ENCODE measurements at regions not wholly inside any gene's neighbourhood (a gene's known extent, or its start where the extent isn't known, plus 50 kb on each side); places are given as distances from the start of the nearest gene placed in this dataset.
"Not testable (repeated sequence)": the region's sequence is repeated elsewhere in the genome, so short reads cannot be mapped to it uniquely, and the experiment has no call there.

DNA sequence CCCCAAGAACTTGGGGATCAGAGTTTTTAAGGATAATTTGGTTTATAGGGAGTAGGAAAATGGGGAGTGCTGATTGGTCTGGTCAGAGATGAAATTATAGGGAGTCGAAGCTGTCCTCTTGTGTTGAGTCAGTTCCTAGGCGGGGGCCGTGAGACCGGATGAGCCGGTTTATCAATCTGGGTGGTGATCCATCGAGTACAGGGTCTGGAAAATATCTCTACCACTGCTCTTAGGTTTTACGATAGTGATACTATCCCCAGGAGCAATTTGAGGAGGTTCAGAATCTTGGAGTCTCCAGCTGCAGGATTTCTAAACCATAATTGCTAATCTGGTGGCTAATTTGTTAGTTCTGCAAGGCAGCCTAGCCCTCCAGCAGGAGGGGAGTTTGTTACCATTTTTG is 403.4 kb downstream of the CDH11 start:
- DNase-seq: no peak

DNA sequence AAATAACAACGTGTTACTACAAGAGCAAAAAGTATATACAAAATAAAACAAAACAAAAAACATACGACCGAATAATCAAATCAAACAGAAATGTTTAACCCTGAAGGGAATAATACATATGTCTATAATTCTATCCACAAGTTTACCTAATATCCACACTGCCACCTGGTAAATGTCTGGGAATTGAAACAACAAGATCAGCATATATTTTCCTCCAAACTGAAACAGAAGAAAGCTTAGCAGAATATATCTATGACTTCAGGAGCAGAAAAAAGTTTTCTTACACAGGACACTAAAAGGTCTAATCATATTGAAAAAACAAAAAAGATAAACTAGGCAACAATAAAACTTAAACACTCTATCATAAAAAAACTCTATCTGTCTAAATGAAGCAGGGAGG is 404.0 kb downstream of the CDH11 start:
- DNase-seq: no peak

DNA sequence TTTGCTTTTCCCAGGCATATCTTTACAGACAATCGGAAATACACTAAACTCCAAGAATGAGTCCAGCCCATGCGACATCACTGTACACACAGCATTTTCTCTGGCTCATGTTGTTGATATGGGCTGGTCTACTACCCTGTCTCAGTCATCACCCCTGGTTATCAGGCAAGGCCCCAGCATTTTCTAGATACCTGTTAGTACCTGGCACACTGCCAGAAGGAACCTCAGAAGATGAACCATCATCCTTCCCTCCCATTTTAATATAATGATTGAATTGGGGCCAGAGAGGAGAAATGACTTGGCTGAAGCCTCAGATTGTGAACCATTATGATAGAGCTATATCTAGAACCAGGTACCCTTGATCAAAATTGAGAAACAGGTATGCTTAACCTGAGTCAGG is 406.2 kb downstream of the CDH11 start:
- DNase-seq: no peak

GRCh38 chr16:64712026-64712425 is 409.8 kb downstream of the CDH11 start:
- DNase-seq: no peak

DNA sequence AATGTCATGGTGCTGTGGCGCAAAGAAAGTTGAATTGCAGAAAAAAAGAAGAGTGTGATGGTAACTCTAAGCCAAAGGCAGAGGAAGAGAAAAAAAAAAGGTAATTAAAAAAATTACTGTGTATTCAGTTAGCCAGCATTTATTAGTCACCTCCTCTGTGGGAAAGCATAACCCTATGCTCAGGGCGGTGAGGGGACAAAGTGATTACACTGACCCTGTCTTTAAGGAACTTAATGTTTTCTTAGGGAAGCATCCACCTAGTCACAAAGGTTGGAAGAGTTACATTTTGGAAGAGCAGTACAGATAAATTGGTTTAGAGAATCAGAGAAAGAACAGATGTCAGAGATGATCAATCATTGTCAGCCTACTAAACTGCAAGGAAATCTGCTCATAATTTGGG is 410.3 kb downstream of the CDH11 start:
- DNase-seq: peak; percentile 30 to 72

DNA sequence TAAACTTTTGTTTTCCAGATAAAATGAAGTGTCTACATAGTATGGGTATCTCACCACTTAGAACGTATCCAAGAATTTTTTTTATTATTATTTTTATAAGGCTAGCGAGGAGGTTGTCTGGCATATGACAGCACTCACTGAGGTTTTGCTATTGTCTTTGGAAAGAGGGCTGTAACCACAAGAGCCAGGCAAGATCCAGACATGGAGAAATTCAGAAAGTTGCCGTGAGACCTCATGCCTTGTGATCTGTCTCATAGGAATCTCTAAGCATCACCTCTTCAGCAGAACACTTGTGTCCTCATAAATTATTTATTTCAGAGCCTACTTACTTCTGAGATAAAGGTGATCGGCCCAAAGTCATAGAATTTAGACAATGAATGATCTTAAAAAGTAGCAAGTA is 410.8 kb downstream of the CDH11 start:
- no peak for DNase-seq

GRCh38 chr16:64705443-64705842 is 416.4 kb downstream of the CDH11 start:
- DNase-seq: no peak

- no peak for DNase-seq
Measured at GRCh38 chr16:64704386-64704785, 417.5 kb downstream of the CDH11 start.

DNA sequence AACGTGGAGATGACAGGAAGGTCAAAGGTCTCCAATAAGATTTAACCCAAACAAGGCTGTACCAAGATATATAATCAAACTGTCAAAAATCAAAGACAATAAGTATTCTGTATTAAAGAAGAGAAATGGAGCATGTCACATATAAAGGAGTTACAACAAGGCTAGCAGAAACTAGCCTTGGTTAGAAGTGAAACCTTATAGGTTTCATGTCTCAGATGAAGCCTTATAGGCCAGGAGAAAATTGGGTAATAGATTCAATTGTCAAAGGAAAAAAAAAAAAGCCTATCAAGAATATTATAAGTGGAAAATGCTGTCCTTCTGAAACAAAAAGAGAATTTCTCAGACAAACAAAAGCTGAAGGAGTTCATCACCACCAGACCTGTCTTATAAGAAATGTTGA is 419.4 kb downstream of the CDH11 start:
- no peak for DNase-seq

DNA sequence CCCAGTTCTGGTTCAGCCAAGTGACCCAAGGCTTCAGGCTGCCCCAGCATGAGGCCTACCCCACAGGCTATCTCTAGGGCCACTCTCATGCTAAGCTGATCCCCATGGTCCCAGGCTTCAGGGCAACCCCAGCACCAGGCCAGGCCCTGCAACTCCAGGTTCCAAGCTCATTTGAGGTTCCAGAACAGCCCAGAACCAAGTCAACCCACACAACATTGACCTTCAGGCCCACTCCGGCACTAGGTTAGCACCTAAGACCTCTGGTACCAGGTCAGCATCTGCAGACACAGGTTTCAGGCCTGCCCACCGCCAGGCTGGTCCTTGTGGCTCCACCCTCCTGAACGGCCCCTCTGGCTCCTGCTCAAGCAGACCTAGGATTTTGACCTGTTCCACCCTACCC is 421.2 kb downstream of the CDH11 start:
- DNase-seq: no peak

DNA sequence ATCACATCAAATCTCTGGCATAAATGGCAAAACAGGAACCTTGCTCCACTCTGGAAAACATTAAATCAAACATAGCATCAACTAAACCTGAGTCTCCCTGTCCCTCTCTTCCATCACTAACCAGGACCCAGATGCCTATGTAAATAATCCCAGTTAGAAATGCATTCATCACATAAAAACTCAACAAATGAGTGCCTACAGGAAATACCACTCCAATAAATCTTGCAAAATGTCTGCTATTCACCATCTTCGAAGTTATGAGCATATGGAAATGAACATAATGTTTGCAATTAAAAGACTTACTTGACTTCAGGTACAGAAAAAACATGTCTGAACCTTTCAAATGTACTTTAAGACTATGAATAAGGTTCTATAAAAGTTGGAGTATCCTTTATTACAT is 425.0 kb downstream of the CDH11 start:
- DNase-seq: no peak

- no peak for DNase-seq
Measured at GRCh38 chr16:64695684-64696083, 426.2 kb downstream of the CDH11 start.

DNA sequence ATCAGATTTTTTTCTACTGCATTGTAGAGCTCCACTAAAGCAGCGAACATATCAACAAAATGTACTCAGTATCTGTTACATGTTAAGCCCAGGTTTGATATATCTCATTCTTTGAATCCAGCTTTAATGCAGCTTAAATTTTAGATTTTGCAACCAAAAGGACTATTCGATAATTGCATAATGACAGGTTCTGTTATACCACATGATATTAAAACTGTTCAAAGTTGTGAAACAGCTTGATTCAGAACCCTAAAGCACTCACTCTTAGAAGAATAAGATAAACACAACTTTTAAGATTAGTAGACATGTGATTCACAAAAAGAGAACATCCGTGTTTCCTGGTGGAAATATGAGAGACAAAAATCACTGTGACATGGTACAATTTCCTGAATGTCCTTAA is 427.9 kb downstream of the CDH11 start:
- no peak for DNase-seq

DNA sequence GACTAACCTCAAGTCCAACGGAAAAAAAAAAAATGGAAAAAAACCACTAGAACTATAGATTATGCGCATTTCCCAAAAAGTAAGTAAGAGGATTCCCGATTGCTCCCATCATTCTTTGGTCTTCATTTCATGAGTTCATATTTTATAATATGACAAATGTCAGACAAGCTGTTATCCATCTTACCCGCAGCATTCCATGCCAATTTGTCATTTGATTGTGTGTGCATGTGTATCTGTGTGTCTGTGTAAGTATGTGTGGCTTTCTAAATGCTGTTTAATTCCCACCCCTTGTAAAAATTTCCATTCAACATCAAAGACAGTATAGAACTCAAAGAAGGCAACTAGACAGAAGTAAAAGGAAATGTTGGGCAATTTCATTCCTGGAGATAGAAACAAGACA is 434.1 kb downstream of the CDH11 start:
- no peak for DNase-seq

DNA sequence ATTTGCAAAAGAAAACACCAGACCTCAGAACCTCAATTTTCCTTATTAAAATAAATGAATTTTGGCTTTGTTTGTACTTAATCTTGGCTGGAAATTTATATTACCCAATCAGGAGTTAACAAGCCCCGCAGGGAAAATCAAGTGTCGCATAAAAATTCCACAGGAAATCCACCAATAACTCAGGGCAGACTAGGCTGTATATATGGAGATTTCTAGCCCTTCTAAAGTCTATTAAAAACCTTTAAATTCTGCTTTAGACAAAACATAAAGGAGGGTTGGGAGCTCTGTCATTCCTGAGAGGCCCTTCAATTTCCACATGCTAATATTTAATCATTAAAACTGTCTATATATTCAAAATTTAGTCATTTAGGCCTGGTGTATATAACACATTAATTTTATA is 434.7 kb downstream of the CDH11 start:
- no peak for DNase-seq

- no peak for DNase-seq
Measured at GRCh38 chr16:64679976-64680690, 441.7 kb downstream of the CDH11 start.

- no peak for DNase-seq
Measured at GRCh38 chr16:64669573-64669972, 452.3 kb downstream of the CDH11 start.

- no peak for DNase-seq
Measured at GRCh38 chr16:64667334-64667877, 454.5 kb downstream of the CDH11 start.

- not testable (repeated sequence) for DNase-seq
Measured at GRCh38 chr16:64662312-64662711, 459.6 kb downstream of the CDH11 start.

GRCh38 chr16:64659866-64660265 is 462.0 kb downstream of the CDH11 start:
- DNase-seq: no peak

- DNase-seq: no peak
Measured at GRCh38 chr16:64657316-64658011, 464.4 kb downstream of the CDH11 start.

GRCh38 chr16:64656471-64656870 is 465.4 kb downstream of the CDH11 start:
- DNase-seq: no peak

GRCh38 chr16:64654178-64654577 is 467.7 kb downstream of the CDH11 start:
- DNase-seq: no peak

- no peak for DNase-seq
Measured at GRCh38 chr16:64648282-64648681, 473.6 kb downstream of the CDH11 start.

- no peak for DNase-seq
Measured at GRCh38 chr16:64641343-64641742, 480.5 kb downstream of the CDH11 start.
